Ramos (cell line): ENCODE measurements at regions not wholly inside any gene's neighbourhood (a gene's known extent, or its start where the extent isn't known, plus 50 kb on each side); places are given as distances from the start of the nearest gene placed in this dataset.

Source experiments
- in situ Hi-C: fragments of 300-500 bp; cut with MboI; formaldehyde crosslinking; loops from one replicate; pipeline ENCODE4 v1.14.3; 2022; ENCODE audit warnings: low sequenced_read_pairs; ENCODE audit not compliant: unreplicated experiment

DNA sequence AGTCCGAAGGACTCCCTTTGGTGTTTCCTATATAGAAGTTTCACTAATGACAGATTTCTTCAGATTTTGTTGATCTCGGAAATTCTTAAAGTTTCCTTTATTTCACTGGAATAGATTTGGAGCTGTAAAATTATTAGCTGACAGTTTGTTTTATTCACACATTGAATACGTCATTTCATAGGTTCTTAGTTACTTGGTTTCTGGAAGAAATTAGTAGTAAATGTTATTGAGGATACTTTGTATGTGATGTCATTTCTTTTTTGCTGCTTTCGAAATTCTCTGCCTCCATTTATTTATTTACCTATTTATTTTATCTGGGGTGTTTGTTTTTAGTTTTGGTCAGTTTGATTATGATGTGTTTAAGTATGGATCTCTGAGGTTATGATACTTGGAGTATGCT is 1205.9 kb upstream of the GYPC start:
- in situ Hi-C loops = no loop called here

DNA sequence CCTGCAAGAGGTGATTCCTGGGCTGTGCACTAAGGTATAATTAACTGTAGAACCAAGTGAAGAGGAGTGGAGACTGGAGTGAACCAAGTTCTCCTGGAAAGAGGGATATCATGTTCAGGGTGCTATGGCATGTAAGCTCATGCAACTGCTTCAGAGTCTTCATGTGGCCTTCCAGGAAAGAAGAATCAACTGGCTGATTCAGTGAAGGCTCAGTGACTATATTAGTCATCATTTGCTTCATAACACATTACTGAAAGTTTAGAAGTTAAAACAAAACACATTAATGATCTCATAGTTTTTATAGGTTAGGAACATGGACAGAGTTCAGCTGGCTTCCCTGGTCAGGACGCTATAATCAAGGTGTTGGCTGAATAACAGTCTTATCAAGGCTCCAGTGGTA is 1200.8 kb upstream of the GYPC start:
- in situ Hi-C loops = no loop called here

DNA sequence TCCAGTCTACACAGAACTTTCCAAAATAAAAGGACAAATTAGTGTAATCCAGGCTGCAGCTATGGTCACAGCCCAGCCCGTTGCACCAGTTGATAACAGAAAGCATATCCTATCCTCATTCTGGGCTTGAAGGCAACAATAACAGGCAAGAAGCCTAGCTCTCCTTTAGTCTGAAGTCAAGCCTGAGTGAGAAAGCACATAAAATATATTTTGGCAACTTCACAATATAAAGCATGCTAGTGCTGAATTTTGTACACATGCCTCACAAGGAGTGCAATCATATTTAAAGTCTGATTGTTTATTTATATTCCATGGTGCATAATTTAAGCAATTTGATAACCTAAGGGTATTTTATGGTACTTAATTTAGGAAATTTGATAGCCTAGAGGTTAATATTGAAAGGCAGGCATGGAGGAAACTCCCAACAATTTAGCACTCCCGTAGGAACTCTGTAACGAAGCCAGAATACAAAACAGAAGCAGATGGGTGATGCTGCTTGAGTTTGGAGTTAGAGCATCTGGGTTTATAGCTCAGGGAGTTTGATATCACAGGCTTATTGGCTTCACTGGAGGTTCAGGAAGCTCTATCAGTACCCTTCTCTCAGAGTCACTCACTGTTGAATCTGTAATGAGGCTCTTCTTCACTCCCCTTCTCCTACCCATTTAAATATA is 1199.1 kb upstream of the GYPC start:
- in situ Hi-C loops = no loop called here

DNA sequence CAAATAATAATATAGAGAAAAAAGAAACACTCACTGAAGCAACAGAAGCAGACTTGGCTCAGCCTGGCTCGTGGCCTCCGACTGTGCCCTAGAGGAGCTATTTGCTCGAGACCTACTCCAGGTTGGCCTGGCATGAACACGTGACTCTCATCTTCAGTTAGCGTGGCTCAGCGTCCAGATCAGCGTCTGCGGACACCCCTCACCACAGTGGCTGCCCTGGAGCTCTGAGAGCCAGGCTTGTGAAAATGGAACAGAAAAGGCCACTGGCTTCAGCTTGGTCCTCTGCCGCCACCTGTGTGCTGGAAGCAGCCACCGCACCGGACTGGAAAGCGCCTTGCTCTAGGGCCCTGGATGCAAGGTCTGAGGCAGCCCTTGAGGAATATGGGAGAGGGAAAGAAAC is 1184.0 kb upstream of the GYPC start:
- in situ Hi-C loops = no loop called here

DNA sequence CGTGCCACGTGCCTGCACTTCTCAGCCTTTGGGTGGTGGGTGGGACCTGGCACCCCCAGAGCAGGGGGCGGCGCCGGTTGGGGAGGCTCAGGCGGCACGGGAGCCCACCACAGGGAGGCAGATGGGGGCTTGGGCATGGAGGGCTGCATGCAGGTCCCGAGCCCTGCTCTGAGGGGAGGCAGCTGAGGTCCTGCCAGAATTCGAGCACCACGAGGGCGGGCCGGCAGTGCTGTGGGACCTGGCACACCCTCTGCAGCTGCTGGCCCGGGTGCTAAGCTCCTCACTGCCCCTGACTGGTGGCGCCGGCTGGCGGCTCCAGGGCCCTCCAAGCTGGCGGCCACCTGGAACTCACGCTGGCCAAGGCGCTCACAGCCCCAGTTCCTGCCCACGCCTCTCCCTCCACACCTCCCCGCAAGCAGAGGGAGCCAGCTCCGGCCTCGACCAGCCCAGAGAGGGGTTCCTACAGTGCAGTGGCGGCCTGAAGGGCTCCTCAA is 1176.8 kb upstream of the GYPC start:
- in situ Hi-C loops = no loop called here

DNA sequence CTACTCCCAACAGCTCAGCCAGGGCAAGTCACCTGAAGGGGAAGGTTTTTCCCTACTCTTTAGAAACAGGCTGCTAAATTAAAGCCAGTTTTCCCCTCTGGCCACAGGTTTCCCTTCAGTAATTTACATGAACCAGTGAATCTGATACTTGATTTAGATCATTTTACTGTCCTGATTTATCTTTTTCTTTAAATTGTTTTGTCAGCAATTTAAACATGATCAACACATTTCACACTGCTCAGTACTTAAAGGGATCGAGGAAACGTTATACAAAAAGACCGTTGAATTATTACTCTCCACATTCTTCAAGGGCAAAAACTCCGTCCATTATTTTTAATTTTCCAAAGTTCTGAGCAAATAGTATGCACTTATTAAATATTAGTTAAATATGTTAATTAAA is 1165.7 kb upstream of the GYPC start:
- in situ Hi-C loops = no loop called here

DNA sequence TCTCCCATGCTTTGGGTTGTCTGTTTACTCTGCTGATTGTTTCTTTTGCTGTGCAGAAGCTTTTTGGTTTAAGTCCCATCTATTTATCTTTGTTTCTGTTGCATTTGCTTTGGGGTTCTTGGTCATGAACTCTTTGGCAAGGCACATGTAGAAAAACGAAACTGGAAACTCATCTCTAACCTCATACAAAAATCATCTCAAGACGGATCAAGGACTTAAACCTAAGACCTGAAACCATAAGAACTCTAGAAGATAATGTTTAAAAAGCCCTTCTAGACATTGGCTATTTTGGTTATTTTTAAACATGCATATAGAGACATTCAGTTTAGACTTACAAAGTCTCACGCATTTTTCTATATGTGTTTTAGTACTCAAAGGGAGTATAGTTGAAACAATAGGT is 1164.3 kb upstream of the GYPC start:
- in situ Hi-C loops = no loop called here

DNA sequence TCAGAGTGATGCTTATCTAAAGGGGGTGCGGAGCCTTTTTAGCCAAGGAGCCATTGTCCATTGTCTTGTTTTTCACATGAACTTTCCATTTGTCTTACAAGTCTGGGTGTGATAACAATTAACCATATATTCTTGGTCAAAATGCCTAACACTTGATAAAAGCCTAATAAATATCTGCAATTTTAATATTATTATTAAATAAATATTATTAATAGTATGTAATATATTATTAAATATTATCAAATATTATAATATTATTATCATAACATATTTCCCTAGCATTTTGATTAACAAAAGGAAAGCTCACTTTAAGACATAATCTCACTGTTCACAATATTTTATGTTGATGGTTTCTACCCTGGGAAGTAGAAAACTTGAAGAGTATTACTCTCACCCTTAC is 1143.6 kb upstream of the GYPC start:
- in situ Hi-C loops = no loop called here

DNA sequence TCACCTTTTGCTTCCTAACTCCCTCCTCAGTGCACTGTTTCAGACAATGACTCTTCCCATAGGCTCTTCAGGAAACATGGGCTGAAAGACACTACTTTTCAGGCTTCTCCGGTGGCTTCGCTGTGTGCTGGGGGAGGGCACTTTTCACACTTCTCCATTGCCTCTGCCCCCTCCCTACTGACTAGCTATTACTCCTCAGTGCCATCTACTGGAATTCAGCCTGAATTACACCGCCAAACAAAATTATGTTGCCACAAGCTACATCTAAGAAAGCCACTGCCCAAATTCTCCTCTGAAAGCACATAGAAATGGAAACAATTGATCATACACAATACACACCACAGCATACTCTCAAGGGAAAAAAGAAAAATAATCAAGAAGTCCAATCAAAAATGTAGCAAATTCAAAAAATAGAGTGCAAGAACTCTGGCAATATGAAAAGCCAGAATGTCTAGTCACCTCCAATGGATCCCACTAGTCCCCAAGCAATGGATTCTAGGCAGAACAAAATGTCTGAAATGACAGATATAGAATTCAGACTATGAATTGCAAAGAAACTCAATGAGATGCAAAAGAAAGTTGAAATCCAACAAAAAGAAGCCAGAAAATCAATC is 1139.4 kb upstream of the GYPC start:
- in situ Hi-C loops = no loop called here

DNA sequence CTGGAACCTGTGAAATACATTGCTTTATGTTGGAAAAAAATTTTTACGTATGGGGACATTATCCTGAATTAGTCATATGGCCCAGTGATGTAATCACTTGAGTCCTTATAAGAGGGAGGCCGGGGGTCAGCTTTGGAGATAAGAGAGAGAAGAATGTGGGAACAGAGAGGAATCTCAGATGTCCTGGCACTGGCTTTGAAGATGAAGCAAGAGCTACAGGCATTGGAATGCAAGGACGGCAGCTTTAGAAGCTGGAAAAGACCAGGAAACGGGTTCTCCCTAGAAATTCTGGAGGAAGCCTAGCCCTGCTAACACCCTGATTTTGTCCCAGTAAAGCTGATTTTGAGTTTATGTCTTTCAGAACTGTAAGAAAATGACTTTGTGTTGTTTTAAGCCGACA is 1129.9 kb upstream of the GYPC start:
- in situ Hi-C loops = no loop called here

DNA sequence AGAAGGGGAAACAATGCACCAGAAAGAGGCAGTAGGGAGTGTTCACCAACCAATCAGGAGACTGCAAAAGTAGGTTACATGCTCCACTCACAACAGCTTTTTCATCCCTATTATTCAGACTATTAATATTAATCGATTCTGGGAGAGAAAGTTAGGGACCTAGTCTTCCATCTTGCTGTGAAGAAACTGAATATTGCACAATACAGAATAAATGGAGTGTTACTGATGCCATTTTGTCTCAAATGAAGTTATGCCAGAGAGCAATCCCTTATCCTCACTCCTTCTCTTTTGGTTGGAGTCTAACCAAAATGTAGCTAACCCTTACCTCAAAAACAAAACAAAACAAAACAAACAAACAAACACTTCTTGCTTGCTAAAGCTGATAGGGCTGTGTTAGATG is 1120.9 kb upstream of the GYPC start:
- in situ Hi-C loops = no loop called here

DNA sequence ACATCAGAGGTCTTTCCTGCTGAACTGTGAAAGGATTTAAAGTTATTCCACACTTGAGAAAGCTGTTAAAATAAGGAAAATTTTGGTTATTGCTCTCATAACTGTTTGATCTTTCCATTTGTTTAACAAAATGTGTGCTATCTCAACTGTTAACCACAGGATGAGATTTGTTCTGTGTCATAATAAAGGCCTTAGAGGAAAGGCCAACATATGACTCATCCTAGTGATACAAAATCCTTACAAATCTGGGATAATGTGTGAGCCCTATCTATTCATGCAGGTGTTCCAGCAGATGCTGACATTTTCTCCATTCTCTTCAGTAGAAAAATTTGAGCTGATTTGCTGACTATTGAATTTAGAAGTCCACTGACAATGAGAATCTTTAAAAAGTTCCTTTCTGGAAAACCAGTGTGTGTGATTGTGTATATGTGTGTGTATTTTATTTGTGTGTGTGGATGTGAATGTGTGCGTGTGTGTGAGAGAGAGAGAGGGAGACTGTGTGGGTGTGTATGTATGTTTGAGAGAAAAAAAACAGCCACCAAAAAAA is 1111.9 kb upstream of the GYPC start:
- in situ Hi-C loops = no loop called here

DNA sequence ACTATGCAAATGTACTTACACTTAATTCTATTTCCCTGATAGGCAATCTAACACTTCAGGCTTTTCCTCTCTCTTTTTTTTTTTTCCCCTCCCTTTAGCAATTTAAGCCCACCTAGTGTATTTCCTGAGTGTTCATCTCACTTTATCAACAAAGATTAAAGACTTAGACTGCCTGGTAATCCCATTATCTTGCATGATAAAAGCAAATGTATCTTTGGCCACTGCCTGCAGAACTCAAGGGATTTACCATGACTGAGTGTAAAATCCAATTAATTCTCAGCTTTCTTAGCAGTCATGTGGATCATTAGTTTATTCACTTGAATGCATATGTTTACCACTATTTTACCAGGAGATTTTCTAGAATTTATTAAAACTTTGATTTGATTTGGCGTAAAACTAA is 1102.2 kb upstream of the GYPC start:
- in situ Hi-C loops = no loop called here

DNA sequence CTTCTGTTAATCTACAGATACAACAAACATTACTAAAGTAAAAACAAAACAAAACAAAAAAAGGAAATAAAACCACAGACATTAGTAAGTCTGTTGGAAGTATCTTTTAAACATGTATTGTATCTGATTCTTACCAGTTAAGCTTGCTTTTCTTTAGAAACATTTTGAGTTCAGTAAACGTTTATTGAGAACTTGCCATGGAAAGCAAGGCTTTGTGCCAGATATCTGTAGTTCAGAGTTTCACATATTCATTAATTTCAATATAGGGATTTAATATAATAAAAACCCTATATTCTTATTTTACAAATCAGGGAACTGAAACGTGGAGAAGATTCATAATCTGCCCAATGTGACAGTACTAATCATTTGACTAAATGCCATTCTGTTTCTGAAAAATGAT is 1101.0 kb upstream of the GYPC start:
- in situ Hi-C loops = no loop called here

DNA sequence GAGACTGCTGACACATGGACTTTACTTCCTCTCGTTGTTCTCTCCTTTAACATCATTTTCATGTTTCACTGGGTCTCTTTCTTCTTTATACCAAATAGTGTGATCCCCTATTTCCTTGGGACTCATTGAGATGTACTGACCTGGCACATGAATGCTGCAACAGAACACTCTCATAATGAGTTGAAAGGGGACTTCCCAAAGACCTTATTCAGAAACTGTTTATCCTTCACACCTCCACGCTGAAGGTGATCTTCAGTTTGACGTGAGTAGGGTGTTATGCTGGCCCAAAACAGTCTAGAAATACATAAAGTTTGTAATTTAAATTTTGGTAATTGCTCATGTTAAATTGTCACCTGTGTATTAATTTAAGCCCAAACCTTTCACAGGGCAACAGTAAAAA is 1096.8 kb upstream of the GYPC start:
- in situ Hi-C loops = no loop called here

DNA sequence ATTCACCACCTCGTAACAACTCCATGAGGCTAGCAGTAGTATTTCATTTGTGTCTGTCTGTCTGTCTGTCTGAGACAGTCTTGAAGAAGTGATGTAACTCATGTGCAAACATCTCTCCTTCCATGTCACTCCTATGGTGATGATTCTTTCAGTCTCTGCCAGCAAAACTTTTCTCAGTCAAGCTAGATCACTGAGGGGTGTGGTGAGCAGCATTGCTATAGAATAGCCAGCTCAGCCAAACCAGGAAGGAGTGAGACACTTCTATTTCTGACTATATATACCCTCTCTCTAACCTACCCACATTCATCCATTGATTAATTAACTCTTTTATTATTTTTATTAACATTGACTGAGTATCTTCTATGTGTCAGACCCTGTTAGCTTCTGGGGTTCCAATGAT is 1095.1 kb upstream of the GYPC start:
- in situ Hi-C loops = no loop called here

DNA sequence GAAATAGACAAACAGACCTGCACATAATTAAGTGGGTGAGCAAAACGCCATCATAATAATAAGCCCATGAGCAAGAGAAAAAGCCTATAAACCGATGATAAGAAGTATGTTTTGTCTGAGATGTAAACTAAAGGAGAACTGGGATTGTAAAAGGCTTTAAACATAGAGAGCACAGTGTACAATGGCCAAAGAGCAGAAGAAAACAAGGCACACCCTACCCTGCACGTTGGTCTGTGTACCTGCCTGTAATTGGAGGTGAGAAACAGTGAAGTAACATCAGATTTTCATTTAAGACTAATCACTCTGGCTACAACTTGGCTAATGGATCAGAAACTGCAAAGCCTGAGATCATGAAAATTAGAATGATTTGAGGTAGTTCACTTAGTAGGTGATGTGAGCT is 1094.7 kb upstream of the GYPC start:
- in situ Hi-C loops = no loop called here

DNA sequence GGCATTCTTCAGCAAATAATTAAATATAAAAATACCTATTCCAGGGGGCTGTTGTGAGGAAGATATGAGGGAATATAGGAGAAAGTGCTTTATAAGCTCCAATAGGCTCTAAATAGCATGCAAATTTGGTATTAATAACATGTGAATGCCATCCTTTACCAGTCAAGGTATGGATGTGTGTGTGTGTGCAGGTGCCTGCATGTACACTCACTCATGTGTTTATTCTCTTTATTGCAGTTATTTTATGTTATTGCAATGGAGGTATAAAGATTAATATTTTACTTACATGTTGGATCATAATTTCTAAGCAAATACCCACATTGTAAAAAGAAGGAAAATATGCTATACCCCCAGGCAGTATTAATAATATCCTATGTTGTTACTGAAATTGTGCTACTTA is 1093.0 kb upstream of the GYPC start:
- in situ Hi-C loops = no loop called here

DNA sequence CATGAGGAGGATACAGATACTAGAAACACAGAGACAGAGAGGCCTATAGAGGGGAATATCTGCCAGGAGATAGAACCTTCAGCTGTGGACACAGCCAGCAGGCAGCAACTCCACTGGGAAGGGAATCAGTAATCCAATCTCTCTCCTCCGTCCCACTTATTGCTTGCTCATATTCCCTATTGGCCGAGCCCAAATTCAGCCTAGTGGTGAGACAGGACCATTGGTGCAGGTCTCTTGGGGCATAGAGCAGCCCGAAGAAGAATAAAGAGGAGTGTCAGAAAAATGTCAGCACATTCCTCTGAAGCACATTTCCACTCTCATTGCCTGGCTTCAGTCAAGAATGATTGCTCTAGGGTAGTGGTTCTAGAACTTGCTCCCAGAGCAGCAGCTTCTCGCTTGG is 1091.5 kb upstream of the GYPC start:
- in situ Hi-C loops = no loop called here

DNA sequence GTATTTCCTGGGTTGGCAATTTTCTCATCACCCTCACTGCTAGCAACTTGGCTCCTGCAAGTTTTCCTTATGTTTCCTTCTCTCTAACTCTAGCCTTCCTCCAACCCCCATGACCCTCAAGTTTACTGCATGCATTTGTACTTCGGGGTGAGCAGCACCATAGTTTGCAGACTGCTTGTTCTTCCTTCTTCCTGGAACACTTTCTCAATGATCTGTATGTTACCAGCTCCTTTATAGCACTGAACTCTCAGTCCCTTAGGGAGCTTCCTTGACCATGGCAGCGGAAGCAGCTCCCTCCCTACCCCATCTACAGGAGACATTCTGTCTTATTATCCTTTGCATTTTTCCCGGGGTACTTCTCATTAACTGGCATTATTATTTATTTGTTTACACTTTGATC is 1089.5 kb upstream of the GYPC start:
- in situ Hi-C loops = no loop called here

DNA sequence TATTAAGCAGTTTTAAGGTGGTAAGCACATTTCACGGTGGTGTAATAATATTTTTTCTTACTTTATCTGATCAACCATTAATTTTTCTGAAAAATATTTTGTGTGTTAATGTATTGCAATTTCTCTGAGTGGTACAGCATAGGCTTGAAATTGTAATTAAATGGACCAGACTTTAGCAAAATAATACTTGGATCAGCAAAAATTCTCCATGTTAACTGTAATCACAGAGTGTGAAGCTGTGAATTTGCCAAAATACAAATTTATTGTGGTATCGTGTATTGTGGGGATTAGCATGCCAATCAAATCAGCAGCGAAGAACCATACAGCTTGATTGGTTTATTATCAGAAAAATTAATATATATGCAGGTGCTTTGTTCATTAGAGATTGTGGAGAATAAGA is 1088.9 kb upstream of the GYPC start:
- in situ Hi-C loops = no loop called here

DNA sequence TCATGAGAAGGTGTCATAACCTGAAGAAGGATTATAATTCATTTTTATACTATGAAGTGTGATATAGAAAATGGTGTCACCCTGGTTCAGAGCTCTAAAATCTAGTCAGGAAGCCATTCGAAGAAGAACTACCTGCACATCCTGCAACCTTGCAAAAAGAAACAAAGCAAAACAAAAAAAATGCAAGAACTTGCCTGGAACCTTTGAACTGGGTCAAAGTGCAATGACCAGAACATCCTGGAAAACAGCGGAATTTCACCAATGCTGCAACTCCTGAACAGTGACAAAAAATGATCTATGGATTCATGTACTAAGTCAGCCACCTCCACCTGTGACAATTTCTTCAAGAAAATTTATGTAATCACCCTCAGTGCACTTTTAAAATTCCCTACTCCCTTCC is 1083.3 kb upstream of the GYPC start:
- in situ Hi-C loops = no loop called here
